GM21723 (cell line): ENCODE measurements at regions not wholly inside any gene's neighbourhood (a gene's known extent, or its start where the extent isn't known, plus 50 kb on each side); places are given as distances from the start of the nearest gene placed in this dataset.

Experiments
- ATAC-seq: cut with Tn5 transposase; IDR thresholded peaks from one replicate; pipeline ENCODE4 v1.9.1; 2021; ENCODE audit warnings: mild to moderate bottlenecking, moderate library complexity; ENCODE audit not compliant: unreplicated experiment

- no peak for ATAC-seq
Measured at GRCh38 chr20:12764851-12765250, 243.9 kb upstream of the SPTLC3 start.

GRCh38 chr20:12773936-12774335 is 234.8 kb upstream of the SPTLC3 start:
- ATAC-seq = no peak

DNA sequence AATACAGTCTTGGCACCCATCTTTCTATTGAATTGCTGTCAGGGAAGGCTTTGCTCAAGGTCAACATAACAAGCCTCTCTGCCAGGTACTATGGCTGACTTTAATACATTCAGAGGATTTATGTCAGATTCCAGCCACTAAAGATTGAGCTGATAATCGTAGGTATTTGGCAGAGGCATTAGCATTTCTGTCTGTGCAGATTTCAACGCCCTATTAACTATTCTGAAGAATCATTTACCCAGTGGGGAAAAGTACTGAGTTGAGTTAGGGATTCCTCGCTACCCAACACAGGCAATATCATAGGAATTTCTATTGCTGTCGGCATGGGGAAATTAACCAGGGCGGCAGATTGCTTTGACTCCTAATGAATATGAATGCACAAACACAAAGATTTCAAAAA is 233.7 kb upstream of the SPTLC3 start:
- ATAC-seq = no peak

DNA sequence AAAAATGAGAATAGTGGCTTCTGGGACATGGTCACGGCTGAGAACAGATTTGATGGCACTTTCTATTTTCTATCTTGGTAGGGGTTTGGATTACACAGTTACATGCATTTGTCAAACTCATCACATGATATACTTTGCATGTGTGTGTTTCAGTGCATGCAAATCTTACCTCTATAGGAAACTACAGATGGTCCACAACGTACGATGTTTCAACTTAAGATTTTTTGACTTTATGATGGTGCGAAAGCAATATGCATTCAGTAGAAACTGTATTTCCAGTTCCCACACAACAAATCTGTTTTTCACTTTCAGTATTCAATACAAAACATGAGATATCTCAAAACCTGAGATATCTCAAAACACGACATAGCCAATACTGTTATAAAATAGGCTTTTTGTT is 231.8 kb upstream of the SPTLC3 start:
- ATAC-seq = no peak

- ATAC-seq = no peak
Measured at GRCh38 chr20:12786276-12786675, 222.5 kb upstream of the SPTLC3 start.

- no peak for ATAC-seq
Measured at GRCh38 chr20:12788632-12789299, 220.0 kb upstream of the SPTLC3 start.

GRCh38 chr20:12790859-12791258 is 217.9 kb upstream of the SPTLC3 start:
- no peak for ATAC-seq

DNA sequence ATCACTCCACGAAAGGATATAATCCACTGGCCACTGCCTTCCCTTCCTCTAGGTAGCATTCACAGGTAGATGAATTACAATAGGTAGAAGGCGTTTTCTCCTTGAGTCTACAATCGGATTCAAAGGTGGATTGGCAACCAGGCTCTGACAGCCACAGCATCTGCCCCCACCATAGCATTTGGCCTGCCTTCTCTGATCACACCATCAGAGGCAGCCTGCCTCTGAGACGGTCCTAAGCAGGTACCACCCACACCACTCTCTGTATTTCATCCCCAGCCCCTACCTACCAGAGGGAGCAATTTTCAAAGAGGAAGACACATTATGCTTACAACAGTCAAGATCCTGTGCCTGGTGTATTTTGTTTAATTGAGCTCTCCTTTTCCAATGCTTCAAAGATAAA is 210.5 kb upstream of the SPTLC3 start:
- no peak for ATAC-seq

DNA sequence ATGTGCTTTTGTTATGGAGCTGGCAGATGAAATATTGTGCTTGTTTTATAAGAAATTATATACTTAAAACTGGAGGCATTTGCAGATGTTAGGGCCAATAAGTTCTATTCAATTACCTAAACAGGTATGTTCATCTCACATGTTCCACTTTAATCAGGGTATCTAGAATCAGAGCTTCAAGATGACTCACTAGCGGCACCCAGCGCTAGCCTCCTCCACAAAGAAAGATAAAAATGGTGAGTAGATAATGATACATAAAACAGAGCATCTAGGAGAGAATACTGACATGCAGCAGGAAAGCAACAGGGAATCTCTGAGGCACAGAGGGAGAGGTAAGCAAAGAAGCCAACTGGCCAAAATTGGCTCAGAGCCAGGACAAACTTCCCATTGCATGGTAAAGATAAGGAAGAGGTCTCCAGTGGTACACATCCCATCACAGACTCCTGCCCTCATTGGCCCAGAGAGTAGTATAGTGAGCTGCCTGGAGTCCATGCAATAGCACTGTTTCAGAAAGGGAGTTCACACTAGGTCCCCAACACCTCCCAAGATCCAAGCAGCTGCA is 200.7 kb upstream of the SPTLC3 start:
- ATAC-seq = no peak

- ATAC-seq = no peak
Measured at GRCh38 chr20:12815231-12815768, 193.5 kb upstream of the SPTLC3 start.

DNA sequence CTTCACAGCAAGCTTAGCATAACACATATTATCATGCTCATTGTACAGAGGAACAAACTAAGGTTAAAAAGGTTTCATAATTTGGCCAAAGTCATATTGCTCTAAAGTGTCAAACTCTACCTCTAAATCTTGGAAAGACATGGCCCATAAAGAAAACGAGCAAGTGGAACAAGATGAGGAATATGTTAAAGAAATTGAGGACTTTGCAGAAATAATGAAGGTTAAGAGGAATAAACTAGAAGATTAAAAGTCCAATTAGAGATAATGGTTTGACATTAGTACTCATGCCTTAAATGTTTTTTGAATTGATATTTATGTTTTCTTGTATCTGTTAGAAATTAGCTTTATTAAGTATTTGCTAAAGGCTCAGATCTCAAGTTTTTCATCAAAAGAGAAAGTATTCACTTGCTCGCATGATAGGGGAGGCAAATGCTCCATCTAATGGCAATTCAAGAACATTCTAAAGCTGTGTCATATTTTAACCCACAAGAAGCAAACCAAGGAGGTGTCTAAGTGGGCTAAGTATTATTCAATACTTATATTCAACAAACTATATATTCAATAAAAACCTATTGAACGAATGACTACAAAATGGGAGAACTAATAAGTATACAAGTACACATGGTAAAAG is 192.9 kb upstream of the SPTLC3 start:
- no peak for ATAC-seq

DNA sequence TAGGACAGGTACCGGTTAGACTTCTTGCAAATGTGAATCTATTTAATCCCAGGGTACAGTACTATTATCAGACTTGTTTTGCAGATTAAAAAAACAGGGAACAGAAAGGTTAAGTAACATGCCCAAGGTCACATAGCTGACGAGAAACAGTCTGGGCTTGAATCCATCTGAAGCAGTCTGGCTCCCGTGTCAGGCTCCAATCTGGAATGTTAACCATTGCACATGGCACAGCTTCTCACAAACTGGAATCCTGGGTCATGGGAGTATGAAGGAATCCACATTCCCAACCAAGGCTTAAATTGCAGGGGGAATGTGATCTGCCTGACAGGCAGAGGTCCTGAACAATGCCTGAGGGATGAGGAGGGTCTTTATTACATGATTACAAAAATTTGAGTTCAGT is 187.5 kb upstream of the SPTLC3 start:
- no peak for ATAC-seq

- no peak for ATAC-seq
Measured at GRCh38 chr20:12823734-12824133, 185.0 kb upstream of the SPTLC3 start.

DNA sequence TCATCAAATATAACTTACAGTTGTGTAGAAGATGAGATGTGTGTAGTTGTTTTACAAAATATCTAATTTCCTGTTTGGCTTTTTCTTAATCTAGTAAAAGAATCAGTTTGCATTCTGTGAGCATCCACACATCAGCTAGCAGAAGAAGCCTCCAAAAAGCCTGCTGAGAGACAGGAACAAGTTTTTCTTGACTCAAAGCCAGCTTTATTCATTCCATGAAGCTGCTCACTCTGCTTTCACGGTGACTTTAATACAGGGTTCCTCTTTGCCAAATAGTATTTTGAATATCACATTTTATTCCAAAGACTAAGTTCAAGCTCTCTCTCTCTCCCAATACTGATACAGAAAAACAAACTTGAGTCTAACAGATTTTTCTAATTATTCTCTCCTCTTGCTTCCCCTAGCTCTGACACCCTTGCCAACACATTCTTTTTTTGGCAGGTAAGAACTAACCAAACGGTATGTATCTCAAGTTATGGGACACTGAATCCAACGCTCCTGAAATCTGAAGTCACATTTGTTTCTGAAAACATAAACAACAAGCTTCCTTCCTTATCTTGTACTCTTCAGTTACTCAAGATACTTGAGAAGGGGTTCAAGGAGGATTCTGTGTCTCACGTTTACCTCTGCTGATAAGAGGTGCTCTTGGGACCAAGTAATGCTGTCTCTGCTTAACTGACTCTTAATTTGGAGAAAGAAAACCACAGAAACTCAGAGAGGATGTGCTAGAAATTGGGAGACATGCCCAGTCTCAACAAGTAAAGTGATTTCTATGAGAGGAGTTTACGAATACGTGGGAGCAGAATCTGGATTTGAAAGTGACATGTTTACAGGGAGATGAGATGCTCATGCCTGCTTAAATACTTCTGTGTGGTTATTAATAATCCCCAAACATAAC is 184.2 kb upstream of the SPTLC3 start:
- no peak for ATAC-seq

GRCh38 chr20:12825226-12825595 is 183.6 kb upstream of the SPTLC3 start:
- ATAC-seq = no peak

DNA sequence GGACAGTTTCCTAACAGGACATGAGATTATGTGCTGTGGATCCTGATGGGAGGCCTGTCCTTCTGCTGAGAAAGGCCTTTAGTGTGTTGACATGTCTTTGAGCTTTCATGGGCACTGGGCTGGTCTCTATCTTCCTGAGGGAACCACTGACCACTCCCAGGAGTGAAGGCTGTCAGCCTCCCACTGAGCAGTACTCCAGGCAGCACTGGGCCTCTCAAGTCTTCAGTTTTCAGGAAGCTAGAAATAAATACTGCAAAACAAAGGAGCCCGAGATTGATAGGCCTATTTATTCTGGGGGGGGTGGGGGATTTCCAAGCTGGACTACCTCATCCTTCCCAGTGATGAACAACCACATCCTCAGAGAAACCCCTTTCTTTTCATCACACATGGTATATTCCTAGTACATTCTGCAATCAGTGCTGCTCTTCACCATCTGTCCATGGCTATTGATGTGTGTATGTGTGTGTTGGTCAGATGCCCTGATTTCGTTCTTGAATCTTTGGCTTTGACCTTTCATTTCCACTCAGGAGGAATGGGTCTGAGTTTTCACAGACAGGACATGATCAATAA is 180.9 kb upstream of the SPTLC3 start:
- no peak for ATAC-seq

DNA sequence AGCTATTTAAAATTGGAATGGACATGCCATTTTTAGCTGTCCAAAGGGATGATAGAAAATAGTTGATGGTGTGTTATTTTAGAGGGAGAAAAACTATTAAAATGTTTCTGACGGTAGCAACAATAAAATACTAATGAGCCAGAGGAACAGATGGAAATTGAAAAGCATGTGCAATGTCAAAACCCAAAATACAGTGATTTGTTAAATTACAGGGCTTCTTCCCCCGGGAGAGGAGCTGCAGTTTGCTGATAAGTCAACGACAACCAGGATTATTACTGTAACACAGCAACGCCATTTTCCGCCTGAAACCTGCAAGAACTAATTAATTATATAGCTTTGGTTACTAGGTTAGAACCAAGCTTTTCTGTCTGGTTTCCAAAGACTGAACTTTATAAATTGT is 179.6 kb upstream of the SPTLC3 start:
- ATAC-seq = no peak

GRCh38 chr20:12833861-12834260 is 174.9 kb upstream of the SPTLC3 start:
- no peak for ATAC-seq

- no peak for ATAC-seq
Measured at GRCh38 chr20:12835999-12836398, 172.8 kb upstream of the SPTLC3 start.

GRCh38 chr20:12837646-12838045 is 171.1 kb upstream of the SPTLC3 start:
- ATAC-seq = no peak

GRCh38 chr20:12838261-12838866 is 170.4 kb upstream of the SPTLC3 start:
- no peak for ATAC-seq
